ENCODE measurements at regions not wholly inside any gene's neighbourhood (a gene's known extent, or its start where the extent isn't known, plus 50 kb on each side); places are given as distances from the start of the nearest gene placed in this dataset.

DNA sequence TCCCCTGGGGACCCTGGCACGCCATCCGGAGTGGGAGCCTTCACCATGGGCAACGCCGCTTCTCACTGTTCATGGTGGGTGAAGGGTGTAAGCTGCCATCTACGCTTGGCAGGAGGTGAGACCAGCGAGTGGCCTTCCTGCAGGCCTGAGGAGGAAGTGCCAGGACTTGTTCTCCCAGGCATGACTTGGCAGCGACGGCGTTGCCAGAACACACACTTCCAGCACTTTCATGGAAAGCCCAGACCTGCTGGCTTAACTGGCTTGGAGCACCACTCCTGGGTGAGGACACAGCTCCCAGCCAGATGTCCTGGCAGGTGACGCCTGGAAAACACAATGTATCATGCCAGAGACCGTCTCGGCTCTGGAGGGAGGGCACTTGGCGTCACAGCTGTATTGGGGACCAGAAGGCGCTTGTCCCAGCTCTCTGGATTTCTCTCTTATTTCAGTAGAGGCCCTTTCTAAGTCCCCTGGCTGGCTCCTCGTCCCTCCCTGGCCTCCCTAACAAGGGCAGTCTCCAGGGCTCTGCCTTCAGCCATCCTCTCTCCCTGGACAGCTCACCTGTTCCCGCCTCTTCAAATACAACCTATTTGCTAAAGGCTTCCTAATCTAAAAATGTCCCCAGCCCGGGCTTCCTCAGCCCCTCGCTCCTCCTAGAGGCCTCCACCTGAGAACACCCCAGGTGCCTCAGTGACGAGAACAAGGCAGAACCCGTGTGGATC is 188.3 kb downstream of the OLFM1 start:
- TF ChIP-seq, protein P1, sequence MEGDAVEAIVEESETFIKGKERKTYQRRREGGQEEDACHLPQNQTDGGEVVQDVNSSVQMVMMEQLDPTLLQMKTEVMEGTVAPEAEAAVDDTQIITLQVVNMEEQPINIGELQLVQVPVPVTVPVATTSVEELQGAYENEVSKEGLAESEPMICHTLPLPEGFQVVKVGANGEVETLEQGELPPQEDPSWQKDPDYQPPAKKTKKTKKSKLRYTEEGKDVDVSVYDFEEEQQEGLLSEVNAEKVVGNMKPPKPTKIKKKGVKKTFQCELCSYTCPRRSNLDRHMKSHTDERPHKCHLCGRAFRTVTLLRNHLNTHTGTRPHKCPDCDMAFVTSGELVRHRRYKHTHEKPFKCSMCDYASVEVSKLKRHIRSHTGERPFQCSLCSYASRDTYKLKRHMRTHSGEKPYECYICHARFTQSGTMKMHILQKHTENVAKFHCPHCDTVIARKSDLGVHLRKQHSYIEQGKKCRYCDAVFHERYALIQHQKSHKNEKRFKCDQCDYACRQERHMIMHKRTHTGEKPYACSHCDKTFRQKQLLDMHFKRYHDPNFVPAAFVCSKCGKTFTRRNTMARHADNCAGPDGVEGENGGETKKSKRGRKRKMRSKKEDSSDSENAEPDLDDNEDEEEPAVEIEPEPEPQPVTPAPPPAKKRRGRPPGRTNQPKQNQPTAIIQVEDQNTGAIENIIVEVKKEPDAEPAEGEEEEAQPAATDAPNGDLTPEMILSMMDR (IDR thresholded peaks at IDR 0.05; ENCODE audit: insufficient read depth, low read length, poor library complexity, severe bottlenecking), result no peak
- TF ChIP-seq EZH2phosphoT487 (conservative IDR thresholded peaks at IDR 0.05; ENCODE audit: low read length), result no peak
